ENCODE measurements at regions not wholly inside any gene's neighbourhood (a gene's known extent, or its start where the extent isn't known, plus 50 kb on each side); places are given as distances from the start of the nearest gene placed in this dataset.
"Not testable (repeated sequence)": the region's sequence is repeated elsewhere in the genome, so short reads cannot be mapped to it uniquely, and the experiment has no call there.

DNA sequence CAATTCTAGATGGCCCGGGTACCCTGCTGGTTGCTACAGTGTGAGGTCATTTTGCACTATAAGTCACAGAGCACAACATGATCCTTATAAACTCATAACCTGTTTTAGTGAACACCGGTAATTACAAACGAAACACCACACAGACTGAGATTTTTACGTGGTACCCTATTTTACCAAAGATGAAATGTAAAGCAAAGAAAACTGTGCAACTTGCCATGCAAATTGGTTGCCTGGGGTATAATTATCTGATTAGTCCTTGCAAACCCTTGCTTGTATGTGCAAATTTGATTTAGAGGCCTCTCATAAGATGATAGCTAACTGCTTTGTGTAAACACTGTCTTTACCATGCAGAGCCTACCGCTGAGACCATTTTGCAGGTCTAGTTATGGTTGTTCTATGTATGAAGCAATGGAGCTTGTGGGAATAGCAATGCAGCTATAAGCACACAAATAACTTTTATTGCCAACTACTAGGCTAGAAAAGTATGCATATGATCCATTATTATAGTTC, 372.1 kb upstream of the FAR2 start:
- DNase-seq = no peak

DNA sequence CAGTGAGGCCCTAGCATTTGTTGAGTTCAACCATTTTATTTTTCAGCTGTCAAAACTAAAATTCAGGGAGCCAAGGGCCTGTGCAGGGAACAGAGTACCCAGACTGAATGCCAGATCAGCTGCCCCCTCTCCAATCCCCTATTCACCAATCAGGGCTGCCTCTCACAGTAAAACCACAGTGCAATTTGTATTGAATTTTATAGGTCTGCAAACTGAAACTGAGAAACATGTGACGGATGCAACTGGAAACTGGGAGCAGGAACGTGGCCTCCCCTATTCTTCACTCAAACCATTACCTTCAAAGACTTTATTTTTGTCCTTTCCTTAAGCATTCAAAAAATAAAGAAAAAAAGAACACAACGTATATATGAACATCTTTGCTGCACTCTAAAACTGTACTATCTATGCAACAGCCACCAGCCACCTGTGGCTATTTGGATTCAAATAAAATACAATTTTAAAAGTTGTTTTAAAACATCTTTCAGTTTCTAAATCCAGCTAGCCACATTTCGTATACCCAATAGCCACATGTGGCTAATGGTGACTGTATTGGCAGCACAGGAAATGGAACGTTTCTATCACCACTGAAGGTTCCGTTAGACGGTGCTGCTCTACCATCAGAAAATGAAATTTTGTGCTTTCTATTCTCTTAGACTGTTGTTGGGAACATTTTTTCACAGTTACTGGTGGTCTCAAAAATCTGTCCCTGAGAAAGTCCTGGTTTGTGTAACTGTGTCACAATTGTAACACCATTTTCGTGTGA, 371.3 kb upstream of the FAR2 start:
- no peak for DNase-seq

DNA sequence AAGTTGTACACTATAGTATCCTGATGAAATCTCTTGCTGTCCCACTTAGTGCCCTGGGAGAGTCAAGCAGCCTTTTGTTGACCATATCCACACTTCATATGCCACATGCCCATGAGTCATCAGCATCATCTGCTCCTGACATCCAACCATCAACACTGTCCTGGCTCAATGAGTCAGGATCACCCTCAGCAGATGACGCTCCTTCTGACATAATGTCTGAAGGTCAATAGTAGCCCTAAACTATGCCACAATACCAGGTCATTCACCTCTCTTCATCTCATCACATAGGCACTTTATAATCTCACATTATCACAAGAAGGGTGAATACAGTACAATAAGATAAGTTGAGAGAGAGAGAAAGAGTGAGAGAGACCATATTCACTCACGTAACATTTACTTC, 369.0 kb upstream of the FAR2 start:
- DNase-seq = peak; percentile 82

DNA sequence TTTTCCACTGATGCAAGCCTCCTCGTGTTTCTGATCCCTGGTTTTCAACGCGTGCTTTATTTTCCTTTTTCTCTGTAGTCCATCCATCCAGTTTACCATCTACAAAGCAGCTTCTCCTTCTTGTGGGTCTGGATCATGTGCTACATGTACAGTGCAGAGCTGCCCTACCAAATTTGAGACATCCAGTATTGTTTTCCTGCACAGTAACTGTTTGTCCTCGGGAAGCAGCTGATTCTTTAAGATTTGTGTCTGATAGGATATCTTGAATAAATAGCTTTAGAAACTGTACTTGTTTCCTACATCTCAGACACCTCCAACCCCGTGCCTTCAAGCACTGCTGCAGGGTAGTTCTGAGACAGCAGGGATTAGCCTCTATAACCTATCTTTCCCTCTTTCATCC, 368.1 kb upstream of the FAR2 start:
- DNase-seq = no peak

DNA sequence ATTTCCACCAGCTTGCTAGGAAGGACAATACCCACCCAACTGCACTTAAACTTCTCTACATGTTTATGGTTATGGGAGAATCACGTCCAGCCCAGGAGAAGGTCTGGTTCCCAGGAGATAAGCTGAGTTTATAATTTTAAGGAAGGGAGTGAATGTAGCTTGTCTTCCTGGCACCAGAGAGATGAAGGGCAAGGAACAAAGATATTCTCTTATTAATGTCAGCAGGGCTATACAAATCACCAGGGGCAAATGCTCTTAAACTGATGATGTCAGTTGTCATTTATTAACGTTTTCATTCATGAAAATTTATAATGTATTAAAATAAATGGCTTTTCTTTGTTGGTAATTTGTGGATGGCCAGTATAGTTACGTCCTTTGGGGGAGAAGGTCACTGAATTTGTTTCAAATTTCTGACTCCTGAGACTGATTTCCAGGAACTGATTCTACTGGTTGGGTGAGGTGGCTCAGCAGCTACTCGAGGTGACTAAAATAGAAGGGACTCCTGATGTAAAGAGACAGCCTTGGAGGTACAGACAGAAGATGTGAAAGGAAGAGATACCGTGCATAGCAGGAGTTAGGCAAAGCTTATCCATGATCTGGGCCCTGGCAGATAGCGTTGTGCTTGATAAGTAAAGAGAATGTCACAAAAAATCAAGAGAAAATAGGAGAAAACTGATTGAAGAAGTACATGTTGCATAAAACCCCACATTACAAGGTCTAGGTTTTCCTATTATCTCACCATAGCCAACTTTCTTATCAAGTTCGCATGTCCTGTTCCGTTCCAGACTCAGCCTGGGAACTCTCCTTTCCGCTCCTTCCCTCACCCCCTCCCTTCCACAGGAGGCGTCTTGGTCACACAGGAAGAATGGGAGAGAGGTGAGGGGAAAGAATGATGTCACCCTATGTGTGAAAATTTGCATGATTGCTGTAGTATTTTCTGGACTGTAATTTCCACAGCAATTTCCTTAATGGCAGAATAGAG, 367.1 kb upstream of the FAR2 start:
- no peak for DNase-seq

DNA sequence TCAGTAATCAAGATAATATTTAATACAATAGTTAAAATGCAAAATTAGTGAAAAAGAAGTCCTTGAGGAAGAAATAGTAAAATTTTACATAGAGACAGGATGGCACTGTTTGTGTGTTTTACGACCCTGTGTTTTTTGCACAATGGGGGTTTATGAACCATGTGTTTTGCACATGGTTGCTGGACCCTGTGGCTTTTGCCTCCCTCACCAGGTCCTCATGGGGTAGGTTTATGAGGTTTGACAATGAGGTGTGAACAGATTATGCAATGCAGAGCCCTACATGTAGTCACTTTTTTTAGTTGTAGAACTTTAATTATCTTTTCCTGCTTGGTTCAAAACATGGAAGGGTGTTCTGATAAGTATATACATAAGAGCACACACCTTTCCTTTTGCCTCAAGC, 366.3 kb upstream of the FAR2 start:
- DNase-seq = no peak

DNA sequence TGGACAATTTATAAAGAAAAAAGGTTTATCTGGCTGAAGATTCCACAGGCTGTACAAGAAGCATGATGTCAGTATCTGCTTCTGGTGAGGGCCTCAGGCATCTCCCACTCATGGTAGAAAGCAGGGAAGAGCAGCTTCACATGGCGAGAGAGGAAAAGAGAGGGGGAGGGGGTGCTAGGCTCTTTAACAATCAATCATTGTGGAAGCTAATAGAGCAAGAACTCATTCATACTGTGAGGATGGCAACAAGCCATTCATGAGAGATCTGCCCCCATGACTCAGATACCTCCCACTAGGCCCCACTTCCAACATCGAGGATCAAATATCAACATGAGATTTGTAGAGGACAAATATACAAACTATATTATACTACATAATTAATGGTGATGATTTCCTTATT, 361.9 kb upstream of the FAR2 start:
- DNase-seq = no peak

DNA sequence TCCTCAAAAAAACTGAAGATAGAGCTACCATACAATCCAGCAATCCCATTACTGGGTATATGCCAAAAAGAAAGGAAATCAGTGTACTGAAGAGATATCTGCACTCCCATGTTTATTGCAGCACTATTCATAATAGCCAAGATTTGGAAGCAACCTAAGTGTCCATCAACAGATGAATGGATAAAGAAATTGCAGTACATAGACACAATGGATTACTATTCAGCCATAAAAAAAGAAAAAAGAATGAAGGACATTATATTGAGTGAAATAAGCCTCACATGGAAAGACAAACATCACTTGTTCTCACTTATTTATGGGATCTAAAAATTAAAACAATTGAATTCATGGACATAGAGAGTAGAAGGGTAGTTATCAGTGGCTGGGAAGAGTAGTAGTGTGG, 360.8 kb upstream of the FAR2 start:
- DNase-seq = not testable (repeated sequence)

DNA sequence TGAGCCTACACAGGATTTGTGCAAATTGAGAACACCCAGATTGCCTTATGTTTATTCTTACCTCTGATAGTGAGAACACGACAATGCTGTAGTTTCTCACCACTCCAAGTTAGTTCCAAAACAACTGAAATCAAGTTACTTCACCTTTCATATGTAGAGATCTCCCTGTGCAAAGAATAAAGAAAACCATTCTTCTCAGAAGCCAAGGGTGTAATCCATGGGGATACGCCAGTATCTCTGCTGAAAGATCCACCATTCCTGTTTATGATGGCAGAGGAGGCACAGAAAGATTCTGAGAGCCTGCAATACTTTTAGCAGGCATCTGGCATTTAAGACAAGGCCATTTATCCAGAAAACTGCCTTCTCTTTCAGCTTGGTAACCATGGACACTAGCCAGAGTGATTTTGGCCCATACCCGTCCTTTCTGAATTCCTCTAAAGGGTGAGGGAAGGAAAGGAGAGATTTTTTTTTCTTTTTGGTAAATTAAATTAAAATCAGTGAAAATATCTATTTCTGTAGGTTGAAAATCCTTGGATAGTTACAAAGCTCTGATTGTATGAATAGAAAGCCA, 355.4 kb upstream of the FAR2 start:
- DNase-seq = no peak

DNA sequence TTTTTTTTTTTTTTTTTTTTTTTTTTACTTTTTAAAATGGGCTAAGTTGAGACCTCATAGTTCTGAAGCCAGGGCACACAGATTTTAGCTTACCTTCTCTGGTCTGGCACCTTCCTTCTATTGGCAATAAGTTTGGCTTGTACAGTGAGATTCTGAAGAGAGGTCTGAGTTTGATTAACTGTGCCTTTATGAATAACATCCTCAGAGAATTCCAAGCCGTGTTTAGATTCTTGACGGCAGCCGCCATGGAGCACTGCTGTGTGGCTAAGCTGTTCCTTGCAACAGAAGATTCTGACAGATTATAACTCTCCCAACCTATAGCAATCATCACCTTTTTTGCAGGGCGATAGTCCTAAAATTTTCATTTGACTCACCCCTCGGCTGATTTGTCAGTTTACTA, 354.9 kb upstream of the FAR2 start:
- no peak for DNase-seq

DNA sequence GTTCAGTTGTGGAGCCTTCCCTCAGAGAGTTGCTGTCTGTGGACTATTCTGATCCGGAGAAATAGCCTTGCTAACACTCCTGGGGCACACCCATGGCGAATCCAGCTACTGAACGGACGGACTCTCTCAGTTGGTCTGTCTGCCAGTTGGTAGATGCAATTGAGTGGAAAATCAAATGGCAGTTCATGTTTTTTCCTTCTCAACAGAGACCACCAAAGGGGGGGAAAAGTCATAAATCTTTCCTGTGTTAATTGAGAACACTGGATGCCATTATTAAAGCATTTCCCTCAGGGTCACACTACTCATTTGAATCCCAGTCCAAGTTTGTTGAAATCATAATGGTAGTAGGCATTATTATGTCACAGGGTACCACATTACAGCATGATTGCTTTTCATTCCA, 354.3 kb upstream of the FAR2 start:
- DNase-seq = no peak

DNA sequence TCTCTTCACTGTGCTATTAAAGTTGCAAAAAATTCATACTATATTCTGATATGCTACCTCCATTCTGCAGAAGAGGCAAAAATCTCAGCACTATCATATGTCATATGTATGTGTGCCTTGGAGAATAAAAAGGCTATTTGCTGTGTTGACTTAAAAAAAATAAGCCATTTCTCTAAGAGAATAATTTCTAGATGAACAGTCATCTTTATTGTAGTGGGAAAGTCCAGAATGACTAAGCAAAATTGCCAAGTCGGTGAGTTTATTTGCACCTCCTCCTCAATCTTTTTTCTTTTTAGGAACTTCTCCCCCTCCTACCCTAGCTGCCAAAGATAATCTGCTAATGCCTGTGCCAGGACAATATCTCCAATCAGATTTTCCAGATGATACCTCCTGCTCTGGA, 353.8 kb upstream of the FAR2 start:
- peak; percentile 32 for DNase-seq

DNA sequence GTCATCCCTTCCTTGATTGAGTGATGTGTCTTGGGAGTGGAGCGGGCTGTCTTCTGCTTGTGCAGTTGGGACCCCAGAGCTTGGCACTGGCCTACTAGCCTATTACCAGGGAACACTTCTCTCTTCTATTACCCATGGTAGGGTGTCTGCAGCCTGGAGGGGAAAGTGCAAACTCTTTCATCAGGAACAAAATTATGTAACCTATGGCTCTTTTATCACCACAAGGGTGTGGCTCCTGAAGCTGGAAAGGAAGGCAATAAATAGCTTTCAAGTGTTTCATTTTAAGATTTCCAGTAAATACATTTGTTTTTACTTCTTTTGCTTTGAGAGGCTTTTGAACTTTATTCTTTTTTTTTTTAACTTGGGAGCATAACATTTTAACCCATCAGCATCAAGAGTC, 349.7 kb upstream of the FAR2 start:
- DNase-seq = peak; percentile 39

DNA sequence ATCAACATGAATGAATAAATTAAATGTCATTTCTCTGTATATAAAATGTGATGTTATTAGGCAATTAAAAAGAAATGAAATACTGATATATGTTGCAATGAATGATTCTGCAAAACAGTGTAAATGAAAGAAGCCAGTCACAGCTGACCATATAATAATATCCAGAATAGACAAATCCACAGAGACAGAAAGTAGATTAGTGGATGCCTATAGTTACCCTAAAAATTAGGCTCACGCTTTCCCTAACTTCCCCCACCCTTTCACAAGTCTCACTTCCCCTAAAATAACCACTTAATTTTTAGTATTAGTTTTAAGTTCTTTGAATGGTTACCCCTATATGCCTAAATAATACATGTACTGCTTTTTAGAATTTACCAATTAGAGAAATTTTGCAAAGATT, 348.9 kb upstream of the FAR2 start:
- DNase-seq = peak; percentile 59

DNA sequence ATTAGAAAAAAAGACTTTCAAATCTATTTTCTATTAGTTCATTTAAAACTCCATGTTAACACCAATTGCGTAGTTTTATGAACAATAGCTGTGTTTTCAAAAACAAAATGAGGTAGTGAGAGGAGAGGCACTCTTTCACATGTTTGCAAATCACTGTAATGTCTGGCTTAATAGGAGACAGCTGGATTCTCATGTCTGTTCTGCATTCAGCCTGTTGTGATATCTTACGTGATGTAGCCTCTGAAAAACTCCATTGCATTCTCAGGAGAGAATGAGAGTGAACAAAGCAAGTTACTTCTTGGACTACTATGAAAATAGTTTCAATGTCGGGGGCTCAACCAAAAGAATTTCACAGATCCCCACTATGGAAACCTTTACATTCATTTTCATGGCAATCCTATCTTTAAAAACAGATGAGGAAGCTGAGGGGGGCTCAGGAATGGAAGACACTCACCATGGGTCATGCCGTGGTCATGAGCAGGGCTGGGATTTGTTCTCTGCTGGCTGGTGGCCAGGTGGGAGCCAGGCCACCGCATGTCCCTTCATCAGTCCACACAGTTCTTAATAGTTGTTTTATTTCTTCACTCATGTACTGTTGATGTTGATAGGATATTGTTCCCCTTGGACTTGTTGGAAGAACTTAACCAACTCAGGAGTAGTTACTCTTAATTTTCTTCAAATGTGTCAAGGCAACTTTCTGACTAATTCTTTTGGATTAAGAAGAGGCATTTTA, 346.2 kb upstream of the FAR2 start:
- DNase-seq = no peak

DNA sequence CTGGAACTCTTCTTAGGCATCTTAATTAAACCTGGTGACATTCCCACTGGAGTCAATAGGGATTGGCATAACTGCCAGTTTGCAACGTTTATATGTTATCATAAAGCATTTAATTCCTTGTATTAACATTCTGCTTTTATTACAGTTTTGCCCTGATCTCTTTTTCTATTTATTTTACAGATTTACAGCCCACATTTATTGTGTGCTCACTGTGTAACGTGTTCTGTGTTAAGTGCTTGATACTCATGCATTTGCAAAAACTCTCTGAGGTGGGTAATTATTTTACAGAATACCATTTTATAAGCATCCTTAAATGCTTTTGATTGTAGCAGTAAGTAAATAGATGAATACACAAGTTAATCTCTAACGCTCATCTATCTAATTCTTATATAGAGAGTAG, 341.5 kb upstream of the FAR2 start:
- DNase-seq = no peak

DNA sequence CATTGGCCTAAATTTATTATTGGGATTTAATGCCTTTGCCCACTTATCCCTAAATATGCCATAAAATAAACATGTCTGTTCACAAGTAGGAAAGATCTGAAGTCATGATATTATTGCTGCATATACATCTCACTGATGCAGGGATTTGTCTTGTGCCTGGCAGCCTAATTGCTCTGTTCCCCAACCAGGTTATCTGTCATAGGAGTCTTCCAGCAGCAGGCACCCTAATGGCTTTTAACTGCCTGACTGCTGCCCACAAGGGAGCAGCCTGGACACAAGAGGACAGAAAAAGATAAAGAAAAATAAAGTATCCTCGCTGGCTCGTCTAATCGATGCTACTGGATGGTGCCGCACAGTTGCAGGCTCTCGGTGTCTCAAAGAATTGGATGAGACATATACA, 337.6 kb upstream of the FAR2 start:
- no peak for DNase-seq

DNA sequence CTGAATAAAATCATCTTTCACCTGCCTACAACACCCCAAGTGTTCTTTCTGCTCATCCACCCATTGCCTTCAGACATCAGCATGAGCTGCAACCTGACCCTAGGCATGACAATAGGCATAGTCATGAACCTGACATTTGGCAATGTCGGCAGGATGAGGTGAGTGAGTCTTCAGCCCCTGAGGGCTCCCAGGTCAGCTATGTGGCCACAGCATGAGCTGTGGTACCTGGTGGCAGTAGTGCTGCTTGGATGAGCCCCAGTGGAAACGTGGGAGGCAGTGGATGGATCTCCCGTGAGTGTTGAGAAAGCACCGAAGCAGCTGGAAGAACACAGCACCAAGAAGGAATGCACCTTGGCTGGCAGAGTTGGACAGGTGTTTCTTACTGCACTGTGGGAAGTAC, 334.8 kb upstream of the FAR2 start:
- no peak for DNase-seq

DNA sequence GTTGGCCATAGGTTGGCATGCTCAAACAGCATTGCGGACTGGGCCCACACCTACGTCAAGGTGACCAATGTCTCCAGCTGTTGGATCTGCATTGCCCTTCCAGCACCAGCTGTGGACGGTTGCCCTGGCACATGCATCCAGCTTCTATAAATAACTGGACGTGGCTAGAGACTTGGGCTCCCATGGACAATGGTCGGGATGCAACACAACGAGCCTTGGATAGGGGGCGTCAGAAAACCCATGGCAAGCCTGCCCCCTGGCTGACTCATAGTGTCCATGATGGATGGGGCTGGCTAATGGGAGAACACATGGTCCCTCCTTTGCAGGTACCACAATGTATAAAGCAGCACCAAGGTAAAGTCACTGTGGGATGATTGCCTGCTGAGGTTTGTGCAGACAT, 331.6 kb upstream of the FAR2 start:
- DNase-seq = no peak

DNA sequence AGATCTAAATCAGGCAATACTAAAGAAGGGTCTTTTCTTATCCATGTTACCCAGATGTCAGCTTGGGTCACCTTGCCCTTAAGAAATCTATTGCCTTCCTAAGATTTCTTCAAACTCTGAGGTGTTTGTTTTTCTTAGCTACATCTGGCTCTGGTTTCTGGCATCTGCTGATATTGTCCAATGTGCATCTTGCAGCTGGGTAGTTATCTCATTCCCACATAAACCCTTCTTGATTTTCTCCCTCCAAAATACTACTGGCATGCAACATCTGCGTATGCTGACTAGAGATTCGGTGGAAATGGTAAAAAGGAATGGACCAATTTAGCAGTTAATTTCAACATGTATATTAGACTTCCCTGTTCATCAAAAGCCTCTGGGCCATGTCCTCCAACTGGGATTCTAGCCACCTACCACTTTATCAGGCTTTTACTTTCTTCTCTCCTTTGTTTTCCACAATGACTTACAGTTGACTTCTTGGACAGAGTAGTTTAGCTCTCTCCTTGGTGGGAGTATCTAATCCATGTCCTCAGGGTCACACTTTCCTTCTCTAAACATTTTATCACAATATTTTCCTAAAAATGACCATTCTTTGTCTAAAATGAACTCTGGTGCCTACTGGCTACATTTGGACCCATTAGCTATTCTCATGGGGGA, 324.8 kb upstream of the FAR2 start:
- no peak for DNase-seq

DNA sequence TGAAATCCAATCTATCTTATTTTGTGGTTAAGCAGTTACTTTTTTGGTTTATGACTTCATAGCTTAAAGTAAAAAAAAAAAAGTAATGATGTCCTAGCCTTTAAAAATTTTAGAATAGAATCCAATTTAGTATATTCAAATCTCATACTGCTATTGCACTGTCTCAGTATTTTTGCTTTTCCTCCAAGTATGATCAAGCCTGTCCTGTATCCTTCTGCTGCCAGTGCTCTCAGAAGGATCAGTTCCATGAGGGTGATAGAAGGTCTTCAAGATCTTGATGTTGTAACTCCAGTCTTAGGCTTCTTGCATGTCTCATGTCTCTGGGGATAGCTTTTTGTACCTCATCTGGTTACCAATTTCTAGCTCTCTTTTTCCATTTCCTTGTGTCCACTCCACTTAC, 324.2 kb upstream of the FAR2 start:
- DNase-seq = no peak

DNA sequence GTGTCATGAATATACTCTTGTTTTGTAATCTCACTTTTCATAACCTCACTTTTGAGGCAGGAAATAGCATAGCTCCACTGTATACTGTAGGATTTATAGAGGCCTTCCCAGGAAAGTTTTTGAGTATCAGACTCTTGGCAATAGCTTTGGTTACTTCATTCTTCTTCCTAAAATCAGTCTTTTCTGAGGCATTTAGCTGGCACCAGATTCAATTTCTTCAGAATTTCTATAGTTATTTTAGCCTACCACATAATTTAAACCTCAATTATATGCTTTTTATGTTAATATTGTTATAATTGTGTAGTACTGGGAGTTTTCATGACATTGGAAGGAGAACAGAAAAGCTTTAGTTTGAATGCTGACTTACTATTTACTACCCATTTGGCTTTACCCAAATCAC, 322.3 kb upstream of the FAR2 start:
- DNase-seq = no peak

Data from suppressor macrophage treated with lipopolysaccharide for 4 hours (primary cell).